Gastroesophageal sphincter (tissue), 4 donors: ENCODE measurements at regions not wholly inside any gene's neighbourhood (a gene's known extent, or its start where the extent isn't known, plus 50 kb on each side); places are given as distances from the start of the nearest gene placed in this dataset.

Experiments used
- ATAC-seq: fragments of 150-250 bp; one replicate; pipeline ENCODE4 v1.9.1; 2016; ENCODE audit warnings: mild to moderate bottlenecking, moderate library complexity
- H3K27ac ChIP-seq, 4 donors: fragments of 200-600 bp; sonication (generic) in 3 of 4; 1 replicate in 3 of 4; 2 replicates in 1 of 4; pipeline ENCODE4 v1.5.1; 2016 to 2019
- H3K27me3 ChIP-seq: fragments of 200-600 bp; sonication (generic); one replicate; pipeline ENCODE4 v1.5.1; 2019
- H3K36me3 ChIP-seq, 2 donors: fragments of 200-600 bp; sonication (generic); one replicate each; pipeline ENCODE4 v1.5.1; 2019; ENCODE audit warnings: control low read depth in 1 of 2
- H3K4me1 ChIP-seq, 3 donors: fragments of 200-600 bp; sonication (generic); 1 replicate in 2 of 3; 2 replicates in 1 of 3; pipeline ENCODE4 v1.5.1; 2016 to 2019; ENCODE audit warnings: control low read depth in 2 of 3
- H3K4me3 ChIP-seq, 2 donors: fragments of 200-600 bp; sonication (generic); one replicate each; pipeline ENCODE4 v1.5.1; 2019; ENCODE audit warnings: mild to moderate bottlenecking in 1 of 2, moderate library complexity in 1 of 2
- H3K9me3 ChIP-seq, 3 donors: fragments of 200-600 bp; sonication (generic); one replicate each; pipeline ENCODE4 v1.5.1; 2017 to 2019; ENCODE audit warnings: control low read depth in 2 of 3
- CTCF ChIP-seq, 4 experiments: fragments of 200-600 bp in 2 of 4; fragments of 450-650 bp in 2 of 4; sonication (generic) in 1 of 4; IDR thresholded peaks; one replicate each; pipeline ENCODE4 v1.5.1; 2017 to 2019; ENCODE audit warnings: antibody characterized with exemption in 4 of 4, mild to moderate bottlenecking in 2 of 4, moderate library complexity in 2 of 4
- EP300 ChIP-seq: sonication (generic); formaldehyde crosslinking; IDR thresholded peaks from one replicate; pipeline ENCODE4 v1.6.1; 2017; ENCODE audit warnings: antibody characterized with exemption, mild to moderate bottlenecking
- POLR2A ChIP-seq, 2 donors: fragments of 450-650 bp; IDR thresholded peaks; one replicate each; pipeline ENCODE4 v1.6.1; 2017; ENCODE audit warnings: antibody characterized with exemption in 2 of 2, mild to moderate bottlenecking in 2 of 2, moderate library complexity in 1 of 2
- POLR2AphosphoS5 ChIP-seq: sonication (generic); formaldehyde crosslinking; IDR thresholded peaks from one replicate; pipeline ENCODE4 v1.6.1; 2017; ENCODE audit warnings: antibody characterized with exemption
- WGBS, 2 donors: methylation state at CpG; one replicate each; pipeline ENCODE4 v1.1.5; 2018; ENCODE audit warnings: low coverage in 1 of 2; 5-methylcytosine and 5-hydroxymethylcytosine counted together

GRCh38 chr1:185438936-185439335, 121.9 kb upstream of the IVNS1ABP start:
- no peaks in the 10 kb centered on the region for H3K9me3 ChIP-seq
- H3K27ac ChIP-seq = no peak overlapping the region
- TF ChIP-seq EP300 (no peak), POLR2AphosphoS5 (no peak), POLR2A (IDR thresholded peaks at IDR 0.05) (no peak), CTCF (IDR thresholded peaks at IDR 0.05) (no peak)
- H3K4me1 ChIP-seq = peaks cover 0 to 8% (median 0%) of the 10 kb centered on the region in 3 donors
- H3K36me3 ChIP-seq = no peaks in the 10 kb centered on the region
- ATAC-seq = no peak
- H3K27me3 ChIP-seq = no peaks in the 10 kb centered on the region
- H3K4me3 ChIP-seq = no peak overlapping the region

- Histone ChIP-seq H3K9me3 (no peaks in the 10 kb centered on the region), H3K4me1 (no peaks in the 10 kb centered on the region), H3K4me3 (no peak overlapping the region), H3K36me3 (no peaks in the 10 kb centered on the region), H3K27me3 (no peaks in the 10 kb centered on the region), H3K27ac (no peak overlapping the region)
- no peak for ATAC-seq
- WGBS, 2 donors = 80% methylated on average over 1 of the region's 1 CpG; no CpG with 5 or more reads in 1 of the 2 donors
- TF ChIP-seq CTCF (IDR thresholded peaks at IDR 0.05) = no peak
- TF ChIP-seq POLR2AphosphoS5 = no peak
- no peak for TF ChIP-seq POLR2A (IDR thresholded peaks at IDR 0.05)
- no peak for TF ChIP-seq EP300
Measured at GRCh38 chr1:185435696-185436379, 118.8 kb upstream of the IVNS1ABP start.

GRCh38 chr1:185434721-185435120, 117.7 kb upstream of the IVNS1ABP start:
- H3K27me3 ChIP-seq = no peaks in the 10 kb centered on the region
- no peaks in the 10 kb centered on the region for H3K9me3 ChIP-seq
- WGBS, 2 donors = 88 to 92% methylated on average over 1 of the region's 1 CpG
- ATAC-seq = no peak
- H3K27ac ChIP-seq = no peak overlapping the region
- no peaks in the 10 kb centered on the region for H3K4me1 ChIP-seq
- no peak overlapping the region for H3K4me3 ChIP-seq
- no peak for TF ChIP-seq POLR2A (IDR thresholded peaks at IDR 0.05)
- no peak for TF ChIP-seq EP300
- no peak for TF ChIP-seq POLR2AphosphoS5
- TF ChIP-seq CTCF (IDR thresholded peaks at IDR 0.05) = no peak
- no peaks in the 10 kb centered on the region for H3K36me3 ChIP-seq

GRCh38 chr1:185433667-185434066, 116.6 kb upstream of the IVNS1ABP start:
- 60 to 70% methylated on average over 2 of the region's 2 CpGs for WGBS, 2 donors
- no peaks in the 10 kb centered on the region for H3K9me3 ChIP-seq
- no peak overlapping the region for H3K4me3 ChIP-seq
- no peaks in the 10 kb centered on the region for H3K4me1 ChIP-seq
- no peak for ATAC-seq
- H3K27ac ChIP-seq = no peak overlapping the region
- no peaks in the 10 kb centered on the region for H3K27me3 ChIP-seq
- no peaks in the 10 kb centered on the region for H3K36me3 ChIP-seq
- no peak for TF ChIP-seq POLR2A (IDR thresholded peaks at IDR 0.05)
- TF ChIP-seq CTCF (IDR thresholded peaks at IDR 0.05) = no peak
- TF ChIP-seq POLR2AphosphoS5 = no peak
- no peak for TF ChIP-seq EP300

- WGBS, 2 donors = 67 to 100% methylated on average over 1 to 2 of the region's 2 CpGs
- Histone ChIP-seq H3K4me3 (no peak overlapping the region), H3K27ac (no peak overlapping the region), H3K27me3 (no peaks in the 10 kb centered on the region), H3K36me3 (no peaks in the 10 kb centered on the region), H3K9me3 (no peaks in the 10 kb centered on the region), H3K4me1 (no peaks in the 10 kb centered on the region)
- ATAC-seq = no peak
- TF ChIP-seq POLR2AphosphoS5 (no peak), EP300 (no peak), POLR2A (IDR thresholded peaks at IDR 0.05) (no peak), CTCF (IDR thresholded peaks at IDR 0.05) (no peak)
Measured at GRCh38 chr1:185432948-185433347, 115.9 kb upstream of the IVNS1ABP start.
